Heart left ventricle (tissue), 13 donors: ENCODE measurements at regions not wholly inside any gene's neighbourhood (a gene's known extent, or its start where the extent isn't known, plus 50 kb on each side); places are given as distances from the start of the nearest gene placed in this dataset.

Experiments used
- POLR2A ChIP-seq, 2 donors: fragments of 450-650 bp; IDR thresholded peaks; one replicate each; pipeline ENCODE4 v1.6.1; 2017; ENCODE audit warnings: antibody characterized with exemption in 2 of 2, mild to moderate bottlenecking in 2 of 2, moderate library complexity in 2 of 2
- TF ChIP-seq, protein P1 (sequence below), 12 donors: fragments of 200-600 bp; sonication (generic) in 4 of 12; IDR thresholded peaks; one replicate each; pipeline versions ENCODE4 v1.5.0 to v1.8.0; 2018 to 2022; ENCODE audit warnings: antibody characterized with exemption in 12 of 12, mild to moderate bottlenecking in 5 of 12
- donor health status: ischemic (EF 13 %, LVEDD 7.1; RV severe dilation, severe dysfunction).
- donor health status: DM: no; HTN: yes; CAD: no.
- donor health status: DM: no; HTN: no; CAD: no.
- donor health status: ischemic (EF 25% LVEDD 6.9; RV normal size, moderate dysfunction).
- donor health status: ischemic (EF 25% LVEDD 5.7; RV mildly dilated, moderate dysfunction).
- donor health status: ischemic (EF 35%, LVEDD 5.7; RV mildly dilated, moderate dysfunction).
- donor health status: nonischemic (EF 11% LVEDD 7.7; RV severe dilation, severe dysfunction).
- donor health status: DM: yes; HTN: yes; CAD: no.
- donor health status: PGD.
- donor health status: ischemic (EF 29% LVEDD 5.4; RV normal size, mild dysfunction).
- donor health status: nonischemic (EF 23%, LVEDD 6.1; RV moderate dilation, normal function).

- TF ChIP-seq, protein P1, sequence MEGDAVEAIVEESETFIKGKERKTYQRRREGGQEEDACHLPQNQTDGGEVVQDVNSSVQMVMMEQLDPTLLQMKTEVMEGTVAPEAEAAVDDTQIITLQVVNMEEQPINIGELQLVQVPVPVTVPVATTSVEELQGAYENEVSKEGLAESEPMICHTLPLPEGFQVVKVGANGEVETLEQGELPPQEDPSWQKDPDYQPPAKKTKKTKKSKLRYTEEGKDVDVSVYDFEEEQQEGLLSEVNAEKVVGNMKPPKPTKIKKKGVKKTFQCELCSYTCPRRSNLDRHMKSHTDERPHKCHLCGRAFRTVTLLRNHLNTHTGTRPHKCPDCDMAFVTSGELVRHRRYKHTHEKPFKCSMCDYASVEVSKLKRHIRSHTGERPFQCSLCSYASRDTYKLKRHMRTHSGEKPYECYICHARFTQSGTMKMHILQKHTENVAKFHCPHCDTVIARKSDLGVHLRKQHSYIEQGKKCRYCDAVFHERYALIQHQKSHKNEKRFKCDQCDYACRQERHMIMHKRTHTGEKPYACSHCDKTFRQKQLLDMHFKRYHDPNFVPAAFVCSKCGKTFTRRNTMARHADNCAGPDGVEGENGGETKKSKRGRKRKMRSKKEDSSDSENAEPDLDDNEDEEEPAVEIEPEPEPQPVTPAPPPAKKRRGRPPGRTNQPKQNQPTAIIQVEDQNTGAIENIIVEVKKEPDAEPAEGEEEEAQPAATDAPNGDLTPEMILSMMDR (IDR thresholded peaks at IDR 0.05) = no peak
- no peak for TF ChIP-seq POLR2A (IDR thresholded peaks at IDR 0.05)
These were observed 181.9 kb downstream of the CEP135 start for GRCh38 chr4:56130606-56131155.
